ENCODE measurements at regions not wholly inside any gene's neighbourhood (a gene's known extent, or its start where the extent isn't known, plus 50 kb on each side); places are given as distances from the start of the nearest gene placed in this dataset.

GRCh38 chr11:90842681-90843080, 619.8 kb upstream of the CHORDC1 start:
- TF ChIP-seq CTCF (IDR thresholded peaks at IDR 0.05): no peak
- no peak for TF ChIP-seq EZH2 (IDR thresholded peaks at IDR 0.05; ENCODE audit: borderline replicate concordance, insufficient read depth, low read depth, low read length, poor library complexity, severe bottlenecking)
